SH-SY5Y (cell line): ENCODE measurements at regions not wholly inside any gene's neighbourhood (a gene's known extent, or its start where the extent isn't known, plus 50 kb on each side); places are given as distances from the start of the nearest gene placed in this dataset.

ENCODE experiments used
- GATA2 ChIP-seq: IDR thresholded peaks from 2 replicates; pipeline ENCODE4 v1.6.1; 2011; ENCODE audit warnings: mild to moderate bottlenecking, low read depth, low read length
- GATA3 ChIP-seq: IDR thresholded peaks from 2 replicates; pipeline ENCODE4 v1.6.1; 2011; ENCODE audit warnings: low read depth, mild to moderate bottlenecking, low read length, moderate library complexity

- TF ChIP-seq GATA3, result no peak
- TF ChIP-seq GATA2, result no peak
These were observed 141.6 kb downstream of the EBLN2 start for GRCh38 chr3:73203101-73203500.
